Fibroblast of skin of right quadriceps (primary cell): ENCODE measurements at regions not wholly inside any gene's neighbourhood (a gene's known extent, or its start where the extent isn't known, plus 50 kb on each side); places are given as distances from the start of the nearest gene placed in this dataset.
"Not testable (repeated sequence)": the region's sequence is repeated elsewhere in the genome, so short reads cannot be mapped to it uniquely, and the experiment has no call there.

Experiments
- DNase-seq: peaks from one replicate; pipeline ENCODE4 v3.0.0-alpha.2; 2013

GRCh38 chrX:112577146-112577545 is 102.6 kb downstream of the LHFPL1 start:
- DNase-seq: peak; percentile 33

DNA sequence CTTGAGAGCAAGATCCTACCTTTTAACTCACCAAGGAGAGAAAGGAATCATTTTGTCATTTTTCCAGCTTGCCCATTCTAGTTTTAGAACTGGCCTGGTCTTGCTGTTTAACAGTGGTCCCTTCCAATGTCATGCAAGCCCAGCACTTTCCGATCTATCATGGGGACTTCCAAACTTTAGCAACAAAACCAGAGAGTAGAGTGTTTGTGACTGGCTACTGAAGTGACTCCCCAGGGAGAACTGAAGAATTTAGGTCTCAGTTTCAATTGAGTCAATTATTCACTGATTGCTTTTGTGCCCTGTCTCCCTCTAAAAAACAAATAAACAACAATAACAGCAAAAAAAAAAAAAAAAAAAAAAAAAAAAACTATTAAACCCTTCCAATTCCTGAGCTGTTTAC is 108.3 kb downstream of the LHFPL1 start:
- DNase-seq: no peak

DNA sequence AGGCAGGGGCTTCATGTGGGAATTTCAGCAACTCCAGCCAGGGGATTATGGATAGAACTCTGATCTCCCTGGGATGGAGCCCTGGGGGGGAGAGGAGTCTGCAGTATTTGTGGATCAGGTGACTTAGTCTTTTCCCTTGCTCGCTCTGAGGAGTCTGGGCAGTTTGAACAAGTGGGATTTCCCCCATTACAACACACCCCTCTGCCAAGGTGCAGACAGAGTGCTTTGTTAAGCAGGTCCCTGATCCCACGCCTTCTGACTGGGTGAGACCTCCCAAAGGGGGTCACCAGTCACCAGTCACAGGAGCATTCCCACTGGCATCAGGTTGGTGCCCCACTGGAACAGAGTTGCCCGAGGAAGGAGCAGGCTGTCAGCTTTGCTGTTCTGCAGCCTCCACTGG is 123.9 kb downstream of the LHFPL1 start:
- DNase-seq: no peak

- DNase-seq: no peak
Measured at GRCh38 chrX:112545051-112545450, 134.7 kb downstream of the LHFPL1 start.

- DNase-seq: peak; percentile 9
Measured at GRCh38 chrX:112536544-112536943, 143.2 kb downstream of the LHFPL1 start.

DNA sequence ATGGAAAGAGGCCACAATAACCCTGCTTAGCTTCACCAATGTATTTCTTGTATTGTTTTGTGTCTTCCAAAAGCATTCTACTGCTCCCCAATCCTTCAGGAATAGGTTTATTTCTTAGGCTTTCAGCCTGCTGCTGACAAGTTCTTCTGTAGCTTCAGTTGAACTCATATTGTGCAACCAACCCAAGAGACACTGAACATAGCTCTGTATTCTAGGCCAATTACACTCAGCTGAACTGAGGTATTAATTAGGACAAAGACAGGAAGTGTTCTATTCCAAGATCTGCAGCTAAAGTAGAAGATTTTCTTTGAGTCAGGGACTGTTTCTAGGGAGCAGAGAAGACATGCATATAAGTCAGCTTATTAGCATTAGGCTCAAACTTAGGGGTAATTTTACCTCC is 151.8 kb downstream of the LHFPL1 start:
- no peak for DNase-seq

DNA sequence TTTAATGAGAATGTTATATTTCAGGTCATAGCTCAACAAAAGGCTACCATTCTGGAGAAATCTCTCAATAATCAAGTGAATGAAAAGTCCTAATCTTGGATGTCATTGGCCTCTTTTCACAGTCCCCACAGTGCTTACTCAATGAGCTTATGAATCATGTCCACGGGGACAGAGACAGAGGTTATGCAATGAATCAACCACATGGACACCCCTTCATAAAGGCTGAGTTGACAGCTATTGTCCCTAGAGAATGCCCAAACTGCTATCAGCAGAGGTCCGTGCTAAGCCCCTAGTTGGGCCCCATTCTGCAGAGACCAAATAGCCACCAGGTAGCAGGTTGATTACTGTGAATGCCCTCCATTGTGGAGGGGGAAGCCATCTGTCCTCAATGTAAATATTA is 158.1 kb downstream of the LHFPL1 start:
- no peak for DNase-seq

DNA sequence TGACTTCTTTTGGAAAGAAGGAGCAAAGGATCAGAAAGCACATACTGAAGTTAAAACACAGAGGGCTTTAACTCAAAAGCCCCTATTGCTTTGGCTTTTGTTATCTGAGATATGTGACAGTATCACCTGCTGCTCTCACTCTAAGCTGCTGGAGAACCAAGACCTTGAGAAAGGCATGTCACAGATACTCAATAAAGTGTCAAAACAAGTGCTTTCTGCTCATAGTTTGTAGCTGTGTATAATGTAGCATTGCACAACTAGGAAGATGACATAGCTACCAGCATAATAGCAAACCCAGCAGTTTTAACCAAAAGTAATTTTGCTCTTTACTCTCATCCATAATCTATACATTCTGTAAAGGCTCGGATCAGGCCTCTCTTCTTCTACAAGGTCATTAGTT is 159.6 kb downstream of the LHFPL1 start:
- DNase-seq: no peak

- peak; percentile 1 for DNase-seq
Measured at GRCh38 chrX:112513154-112513553, 166.6 kb downstream of the LHFPL1 start.

- DNase-seq: peak; percentile 0
Measured at GRCh38 chrX:112512509-112512908, 167.2 kb downstream of the LHFPL1 start.

- no peak for DNase-seq
Measured at GRCh38 chrX:112510629-112511028, 169.1 kb downstream of the LHFPL1 start.

DNA sequence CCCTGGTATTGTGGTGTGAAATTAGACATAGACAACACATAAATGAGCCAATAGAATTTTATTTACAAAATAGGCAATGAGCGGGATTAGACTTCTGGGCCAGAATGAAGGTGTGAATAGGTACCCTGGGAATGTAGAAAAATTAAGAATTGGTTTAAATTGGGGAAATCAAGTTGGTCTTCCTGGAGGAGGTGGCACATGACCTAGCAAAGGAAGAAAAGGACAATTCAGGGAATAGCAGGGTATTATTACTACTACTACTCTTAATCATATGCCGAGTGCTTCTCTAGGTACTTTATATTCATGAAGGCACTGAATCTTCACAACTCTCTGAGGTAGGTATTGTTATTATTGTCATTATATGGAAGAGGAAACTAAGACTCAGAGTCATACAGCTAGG is 202.1 kb downstream of the LHFPL1 start:
- no peak for DNase-seq

DNA sequence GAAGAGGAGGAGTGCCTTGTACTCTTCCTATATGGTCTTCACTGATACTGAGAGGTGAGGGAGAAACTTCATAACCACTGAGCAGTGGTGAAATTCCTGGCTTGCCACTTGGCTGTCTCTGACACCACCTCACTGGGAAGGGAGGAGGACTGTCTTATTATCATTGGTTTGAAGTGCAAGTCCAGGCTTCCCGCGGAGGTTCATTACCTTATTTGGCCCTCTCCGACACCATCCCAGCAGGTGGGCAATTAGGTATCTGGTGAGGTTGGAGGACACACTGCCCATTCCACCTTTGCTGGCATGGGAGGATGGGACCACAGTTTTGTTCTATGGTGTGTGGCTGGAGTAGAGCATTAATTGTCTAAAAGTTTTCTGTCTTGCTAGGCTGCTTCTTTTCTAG is 206.1 kb downstream of the LHFPL1 start:
- DNase-seq: no peak

GRCh38 chrX:112470551-112470950 is 209.2 kb downstream of the LHFPL1 start:
- DNase-seq: no peak

GRCh38 chrX:112461949-112462450 is 217.7 kb downstream of the LHFPL1 start:
- DNase-seq: not testable (repeated sequence)

DNA sequence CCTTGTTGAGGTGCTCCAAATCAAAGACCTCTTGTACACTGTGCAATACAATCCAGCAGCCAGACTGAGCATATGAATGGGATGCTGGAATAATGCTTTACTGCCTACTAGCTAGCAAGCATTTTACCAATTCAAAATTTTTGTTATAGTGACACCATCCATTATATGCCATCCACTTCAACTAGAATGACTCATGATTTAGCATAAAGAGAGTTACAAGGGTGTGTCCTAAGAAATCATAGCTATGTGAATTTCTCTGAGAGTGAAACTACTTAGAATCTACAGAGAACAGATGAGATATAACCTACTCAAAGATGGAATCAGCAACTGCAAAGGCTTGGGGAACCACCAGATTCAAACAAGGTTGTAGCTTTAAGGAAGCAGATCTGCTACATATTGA is 221.9 kb downstream of the LHFPL1 start:
- no peak for DNase-seq

DNA sequence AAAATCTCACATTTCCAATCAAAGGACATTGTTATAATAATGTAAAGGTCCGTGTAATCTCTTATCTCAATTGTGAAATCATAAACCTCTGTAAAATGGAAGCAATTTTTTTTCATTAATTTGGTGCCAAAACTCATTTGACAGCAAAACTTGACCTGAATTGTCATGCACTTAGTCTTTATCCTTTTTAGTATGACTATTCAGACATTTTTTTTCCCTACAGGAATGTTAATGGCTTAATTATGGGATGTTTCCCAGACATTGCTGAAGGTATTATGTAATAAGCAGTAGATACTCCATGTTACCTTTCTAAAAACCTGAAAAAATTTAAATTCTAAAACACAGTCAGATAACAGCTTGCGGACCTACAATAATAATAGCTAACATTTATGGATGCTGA is 228.9 kb downstream of the LHFPL1 start:
- no peak for DNase-seq

GRCh38 chrX:112440277-112440676 is 239.5 kb downstream of the LHFPL1 start:
- no peak for DNase-seq

- no peak for DNase-seq
Measured at GRCh38 chrX:112424166-112424565, 255.6 kb downstream of the LHFPL1 start.

- DNase-seq: no peak
Measured at GRCh38 chrX:112391313-112391712, 288.4 kb downstream of the LHFPL1 start.

- DNase-seq: not testable (repeated sequence)
Measured at GRCh38 chrX:112381649-112382298, 298.0 kb downstream of the LHFPL1 start.

GRCh38 chrX:112380541-112381278 is 298.1 kb upstream of the TRPC5 start:
- DNase-seq: no peak

GRCh38 chrX:112377481-112377880 is 294.9 kb upstream of the TRPC5 start:
- no peak for DNase-seq

- no peak for DNase-seq
Measured at GRCh38 chrX:112368371-112368770, 285.8 kb upstream of the TRPC5 start.

DNA sequence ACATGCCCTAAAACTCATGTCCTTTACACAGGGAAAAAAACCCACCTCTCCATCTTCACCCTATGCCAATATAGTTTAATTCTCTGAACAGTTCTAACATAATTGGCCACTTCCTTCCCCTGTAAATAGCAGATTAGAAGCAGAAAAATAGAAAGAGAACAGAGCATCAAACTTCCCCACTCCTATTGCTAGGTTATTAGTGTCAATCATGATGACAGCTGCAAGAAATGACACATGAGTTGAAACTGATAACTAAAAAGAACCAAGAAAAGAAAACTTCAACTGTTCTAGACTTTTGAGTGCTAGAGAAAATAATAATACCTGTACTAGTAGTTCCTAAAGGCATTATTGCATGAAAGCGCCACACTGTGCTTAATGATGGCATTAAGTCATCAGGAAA is 284.5 kb upstream of the TRPC5 start:
- DNase-seq: no peak
